GM18502 (cell line): ENCODE measurements at regions not wholly inside any gene's neighbourhood (a gene's known extent, or its start where the extent isn't known, plus 50 kb on each side); places are given as distances from the start of the nearest gene placed in this dataset.
A peak's percentile ranks its signal among the peaks of the same experiment; 100 is the strongest.
"Not testable (repeated sequence)": the region's sequence is repeated elsewhere in the genome, so short reads cannot be mapped to it uniquely, and the experiment has no call there.

ENCODE experiments used
- ATAC-seq: cut with Tn5 transposase; IDR thresholded peaks from one replicate; pipeline ENCODE4 v1.9.1; 2021; ENCODE audit warnings: mild to moderate bottlenecking; ENCODE audit not compliant: unreplicated experiment, poor library complexity

- no peak for ATAC-seq
Measured at GRCh38 chr21:36245649-36246048, 74.3 kb upstream of the MORC3 start.

DNA sequence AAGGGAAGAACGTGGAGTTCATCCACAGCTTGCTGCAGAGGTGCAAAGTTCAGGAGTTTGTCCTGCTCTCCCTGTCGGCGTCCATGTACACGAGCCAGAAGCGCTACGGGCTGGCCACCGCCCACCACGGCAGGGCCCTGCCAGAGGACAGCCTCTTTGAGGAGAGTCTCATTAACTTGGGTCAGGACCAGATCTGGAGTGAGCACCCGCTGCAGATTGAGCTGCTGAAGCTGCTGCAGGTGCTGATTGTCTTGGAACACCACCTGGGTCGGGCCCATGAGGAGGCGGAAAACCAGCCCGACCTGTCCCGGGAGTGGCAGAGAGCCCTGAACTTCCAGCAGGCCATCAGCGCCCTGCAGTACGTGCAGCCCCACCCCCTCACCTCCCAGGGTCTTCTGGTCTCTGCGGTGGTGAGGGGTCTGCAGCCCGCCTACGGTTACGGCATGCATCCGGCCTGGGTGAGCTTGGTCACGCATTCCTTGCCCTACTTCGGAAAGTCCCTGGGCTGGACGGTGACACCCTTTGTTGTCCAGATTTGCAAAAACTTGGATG, 73.8 kb upstream of the MORC3 start:
- no peak for ATAC-seq

GRCh38 chr21:36247316-36248010, 72.5 kb upstream of the MORC3 start:
- ATAC-seq = no peak

GRCh38 chr21:36249576-36250422, 70.2 kb upstream of the MORC3 start:
- no peak for ATAC-seq

GRCh38 chr21:36250423-36251075, 69.4 kb upstream of the MORC3 start:
- no peak for ATAC-seq

- ATAC-seq = peak; percentile 2
Measured at GRCh38 chr21:36254106-36254941, 65.7 kb upstream of the MORC3 start.

DNA sequence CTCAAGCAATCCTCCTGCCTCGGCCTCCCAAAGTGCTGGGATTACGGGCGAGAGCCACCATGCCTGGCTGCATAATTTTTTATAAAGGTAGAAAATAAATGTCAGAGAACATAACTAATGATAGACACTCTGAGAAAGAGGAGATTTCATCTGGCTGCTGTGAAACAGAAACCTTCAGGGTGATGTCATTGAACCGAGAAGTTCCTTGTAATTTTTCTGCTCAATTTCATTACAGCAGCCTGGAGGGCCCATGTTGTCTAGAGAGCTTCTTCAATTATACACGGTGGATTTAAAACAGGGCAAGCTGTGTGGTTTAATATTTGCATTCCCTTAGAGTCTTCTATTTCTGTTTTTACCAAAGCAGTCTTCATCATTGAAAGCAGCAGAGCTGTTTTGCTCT, 64.3 kb upstream of the MORC3 start:
- ATAC-seq = peak; percentile 61

GRCh38 chr21:36257657-36258056, 62.3 kb upstream of the MORC3 start:
- ATAC-seq = no peak

- ATAC-seq = peak; percentile 53
Measured at GRCh38 chr21:36260030-36260787, 59.8 kb upstream of the MORC3 start.

DNA sequence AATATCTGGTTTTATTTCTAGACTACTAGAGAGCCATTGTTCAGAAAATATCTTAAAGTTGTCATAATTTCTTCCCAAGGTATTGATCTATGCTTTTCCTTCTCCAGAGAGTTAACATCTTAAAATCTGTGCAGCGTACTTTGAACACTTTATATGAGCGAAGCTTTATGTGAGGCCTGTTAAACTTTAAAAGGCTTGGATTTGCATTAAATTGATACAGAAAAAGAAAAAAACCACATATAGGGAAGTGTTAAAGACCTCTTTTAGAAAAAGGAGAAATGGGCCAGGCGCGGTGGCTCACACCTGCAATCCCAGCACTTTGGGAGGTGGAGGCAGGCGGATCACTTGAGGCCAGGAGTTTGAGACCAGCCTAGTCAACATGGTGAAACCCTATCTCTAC, 59.2 kb upstream of the MORC3 start:
- ATAC-seq = no peak

DNA sequence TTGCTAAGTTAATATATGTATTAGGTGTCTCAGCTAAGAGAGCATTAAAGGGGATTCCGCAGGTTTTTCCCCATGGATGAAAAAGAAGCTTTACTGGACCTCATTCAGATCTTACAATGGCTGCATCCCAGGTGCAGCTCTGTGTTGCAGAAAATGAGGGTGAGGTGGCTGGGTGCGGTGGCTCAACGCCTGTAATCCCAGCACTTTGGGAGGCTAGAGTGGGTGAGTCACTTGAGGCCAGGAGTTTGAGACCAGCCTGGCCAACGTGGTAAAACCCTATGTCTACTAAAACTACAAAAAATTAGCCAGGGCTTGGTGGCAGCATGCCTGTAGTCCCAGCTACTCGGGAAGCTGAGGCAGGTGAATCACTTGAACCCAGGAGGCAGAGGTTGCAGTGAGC, 58.5 kb upstream of the MORC3 start:
- ATAC-seq = no peak

- ATAC-seq = no peak
Measured at GRCh38 chr21:36263797-36264196, 56.2 kb upstream of the MORC3 start.

DNA sequence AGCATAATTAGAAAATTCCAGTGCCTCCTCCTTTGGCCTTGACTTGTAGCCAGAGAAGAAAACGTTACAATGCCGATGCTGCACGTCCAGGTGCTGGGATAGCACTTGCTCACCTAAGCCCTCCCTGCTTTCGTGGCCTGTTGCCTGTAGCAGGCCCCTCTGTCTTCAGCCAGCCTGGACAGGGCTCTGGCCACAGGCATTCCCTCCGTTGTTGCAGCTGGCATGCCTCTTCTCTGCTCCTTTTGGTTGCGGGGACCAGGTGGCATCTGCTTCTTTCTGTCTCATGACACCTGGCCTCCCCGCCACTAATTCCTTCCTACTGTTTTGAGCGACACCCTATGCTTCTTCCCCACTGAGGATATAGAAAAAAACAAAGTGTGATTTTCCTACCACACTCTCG, 54.6 kb upstream of the MORC3 start:
- no peak for ATAC-seq

DNA sequence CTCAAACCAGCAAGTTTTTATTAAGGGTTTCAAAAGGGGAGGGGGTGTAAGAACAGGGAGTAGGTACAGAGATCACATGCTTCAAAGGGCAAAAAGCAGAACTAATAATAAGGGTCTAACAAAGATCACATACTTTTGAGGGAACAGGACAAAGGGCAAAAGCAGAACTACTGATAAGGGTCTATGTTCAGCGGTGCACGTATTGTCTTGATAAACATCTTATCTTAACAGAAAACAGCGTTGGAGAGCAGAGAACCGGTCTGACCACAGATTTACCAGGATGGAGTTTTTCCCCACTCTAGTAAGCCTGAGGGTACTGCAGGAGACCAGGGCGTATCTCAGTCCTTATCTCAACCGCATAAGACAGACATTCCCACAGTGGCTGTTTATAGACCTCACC, 52.2 kb upstream of the MORC3 start:
- ATAC-seq = not testable (repeated sequence)

- ATAC-seq = not testable (repeated sequence)
Measured at GRCh38 chr21:36268264-36268663, 51.7 kb upstream of the MORC3 start.
